ENCODE measurements at regions not wholly inside any gene's neighbourhood (a gene's known extent, or its start where the extent isn't known, plus 50 kb on each side); places are given as distances from the start of the nearest gene placed in this dataset.

DNA sequence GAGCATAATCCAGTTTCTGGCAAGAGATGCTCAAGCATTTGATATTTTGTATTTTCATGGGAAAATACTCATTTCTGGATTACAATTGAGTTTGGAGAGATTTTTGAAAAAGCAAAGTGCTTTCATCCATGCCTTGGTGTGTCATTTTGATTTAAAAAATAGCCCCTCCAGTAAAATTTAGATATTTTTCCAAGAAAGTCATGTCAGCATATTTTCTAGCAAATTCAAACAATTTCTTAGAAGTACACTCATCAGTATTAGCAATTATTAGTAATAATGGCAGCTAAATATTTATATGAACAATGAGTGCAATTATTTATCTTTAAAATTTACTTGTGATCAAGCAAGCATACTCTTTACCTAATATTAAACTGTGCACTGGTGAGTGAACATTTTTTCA lies 102.2 kb upstream of the TMEM161B start:
- H3K27ac ChIP-seq = no peak overlapping the region
- ATAC-seq = no peak
- intact Hi-C loops (cut with DNase I) = no loop called here
- TF ChIP-seq, protein P1, sequence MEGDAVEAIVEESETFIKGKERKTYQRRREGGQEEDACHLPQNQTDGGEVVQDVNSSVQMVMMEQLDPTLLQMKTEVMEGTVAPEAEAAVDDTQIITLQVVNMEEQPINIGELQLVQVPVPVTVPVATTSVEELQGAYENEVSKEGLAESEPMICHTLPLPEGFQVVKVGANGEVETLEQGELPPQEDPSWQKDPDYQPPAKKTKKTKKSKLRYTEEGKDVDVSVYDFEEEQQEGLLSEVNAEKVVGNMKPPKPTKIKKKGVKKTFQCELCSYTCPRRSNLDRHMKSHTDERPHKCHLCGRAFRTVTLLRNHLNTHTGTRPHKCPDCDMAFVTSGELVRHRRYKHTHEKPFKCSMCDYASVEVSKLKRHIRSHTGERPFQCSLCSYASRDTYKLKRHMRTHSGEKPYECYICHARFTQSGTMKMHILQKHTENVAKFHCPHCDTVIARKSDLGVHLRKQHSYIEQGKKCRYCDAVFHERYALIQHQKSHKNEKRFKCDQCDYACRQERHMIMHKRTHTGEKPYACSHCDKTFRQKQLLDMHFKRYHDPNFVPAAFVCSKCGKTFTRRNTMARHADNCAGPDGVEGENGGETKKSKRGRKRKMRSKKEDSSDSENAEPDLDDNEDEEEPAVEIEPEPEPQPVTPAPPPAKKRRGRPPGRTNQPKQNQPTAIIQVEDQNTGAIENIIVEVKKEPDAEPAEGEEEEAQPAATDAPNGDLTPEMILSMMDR (IDR thresholded peaks at IDR 0.05) = no peak
- no peak for TF ChIP-seq POLR2A (IDR thresholded peaks at IDR 0.05)
- no peaks in the 10 kb centered on the region for H3K27me3 ChIP-seq
- no peaks in the 10 kb centered on the region for H3K36me3 ChIP-seq
- peaks cover 0 to 6% (median 0%) of the 10 kb centered on the region in 12 donors for H3K9me3 ChIP-seq
- no peak overlapping the region for H3K4me3 ChIP-seq
- DNase-seq = no peak
- no peaks in the 10 kb centered on the region for H3K4me1 ChIP-seq

DNA sequence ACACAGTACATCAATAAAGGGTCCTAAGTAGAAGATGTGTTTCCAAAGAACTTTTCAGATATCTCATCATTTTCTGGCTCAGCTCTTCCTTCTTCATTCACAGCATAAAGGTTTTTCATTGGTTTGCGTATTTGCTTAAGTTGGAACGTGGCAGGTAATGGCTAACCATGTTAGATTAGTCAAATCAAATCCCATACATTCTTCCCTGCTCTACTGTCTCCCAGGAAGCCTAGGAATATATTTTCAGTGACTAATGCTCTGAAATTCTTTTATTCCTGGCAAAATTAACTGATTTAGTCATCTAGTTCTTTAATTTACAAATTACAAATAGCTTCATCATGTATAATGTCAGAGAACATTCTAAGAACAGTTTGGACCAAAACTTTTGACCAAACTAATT lies 99.6 kb upstream of the TMEM161B start:
- no peak for ATAC-seq
- intact Hi-C loops (cut with DNase I) = no loop called here
- no peaks in the 10 kb centered on the region for H3K9me3 ChIP-seq
- H3K36me3 ChIP-seq = no peaks in the 10 kb centered on the region
- 93 to 97% (median 96%) methylated on average over 2 of the region's 2 CpGs for WGBS, 4 donors
- no peaks in the 10 kb centered on the region for H3K4me1 ChIP-seq
- H3K27me3 ChIP-seq = no peaks in the 10 kb centered on the region
- no peak overlapping the region for H3K27ac ChIP-seq
- DNase-seq = no peak
- no peak for TF ChIP-seq POLR2A (IDR thresholded peaks at IDR 0.05)
- TF ChIP-seq, protein P1 (IDR thresholded peaks at IDR 0.05) = no peak
- H3K4me3 ChIP-seq = no peak overlapping the region

DNA sequence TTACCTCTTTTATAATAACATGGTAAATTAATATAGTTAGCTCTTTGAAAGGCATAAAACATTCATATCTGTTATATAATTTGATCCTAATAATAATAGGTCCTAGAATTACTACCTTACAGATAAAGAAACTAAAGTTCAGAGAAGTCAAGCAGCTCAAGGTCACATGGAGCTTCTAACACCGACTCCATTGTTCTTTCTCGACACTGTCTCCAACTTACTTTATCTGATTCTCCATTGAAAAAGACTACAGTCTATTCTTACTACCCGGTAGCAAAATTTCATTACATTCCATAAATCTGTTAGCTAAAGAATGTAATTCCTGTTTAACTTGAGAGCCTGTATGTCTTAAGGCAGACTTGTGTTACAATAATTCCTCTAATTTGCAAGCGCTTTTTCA lies 96.3 kb upstream of the TMEM161B start:
- no peaks in the 10 kb centered on the region for H3K4me1 ChIP-seq
- TF ChIP-seq, protein P1 (IDR thresholded peaks at IDR 0.05) = no peak
- TF ChIP-seq POLR2A (IDR thresholded peaks at IDR 0.05) = no peak
- DNase-seq = no peak
- intact Hi-C loops (cut with DNase I) = no loop called here
- 75 to 78% (median 77%) methylated on average over 4 of the region's 4 CpGs for WGBS, 4 donors
- H3K4me3 ChIP-seq = no peak overlapping the region
- H3K27me3 ChIP-seq = no peaks in the 10 kb centered on the region
- H3K36me3 ChIP-seq = no peaks in the 10 kb centered on the region
- H3K27ac ChIP-seq = no peak overlapping the region
- no peak for ATAC-seq
- no peaks in the 10 kb centered on the region for H3K9me3 ChIP-seq

DNA sequence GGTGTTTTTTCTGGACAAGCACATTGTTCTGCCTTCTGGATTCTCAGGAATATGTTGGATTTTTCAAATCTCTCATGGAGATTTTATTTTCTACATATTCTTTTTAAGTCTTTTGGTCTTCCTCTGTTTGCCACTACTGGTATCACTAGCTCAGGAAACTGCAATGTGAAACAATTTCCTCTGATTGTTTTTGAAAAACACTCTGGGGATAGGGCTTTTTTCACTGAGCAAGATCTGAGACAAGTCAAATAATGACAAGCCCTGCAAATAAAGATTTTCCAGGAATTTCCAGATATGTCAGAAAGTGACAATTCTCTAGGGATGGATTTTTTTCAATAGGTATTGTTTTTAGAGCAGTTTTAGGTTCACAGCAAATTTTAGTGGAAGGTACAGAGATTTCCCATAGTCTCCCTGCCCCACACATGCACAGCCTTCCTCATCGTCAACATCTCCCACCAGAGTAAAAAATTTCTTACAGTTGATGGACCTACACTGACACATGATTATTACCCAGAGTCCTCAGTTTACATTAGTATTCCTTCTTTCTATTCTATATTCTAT lies 86.9 kb upstream of the TMEM161B start:
- Histone ChIP-seq H3K9me3 (peaks cover 0 to 45% (median 0%) of the 10 kb centered on the region in 12 donors), H3K27me3 (no peaks in the 10 kb centered on the region), H3K27ac (peak overlapping the region in 4 of 12 donors; percentile 11 to 42 (median 30)), H3K36me3 (no peaks in the 10 kb centered on the region), H3K4me3 (no peak overlapping the region), H3K4me1 (peaks cover 0 to 7% (median 0%) of the 10 kb centered on the region in 12 donors)
- ATAC-seq (peak in 1 of 4 donors; percentile 52), DNase-seq (no peak)
- intact Hi-C loops (cut with DNase I) = no loop called here
- TF ChIP-seq, protein P1 (IDR thresholded peaks at IDR 0.05) = no peak
- TF ChIP-seq POLR2A (IDR thresholded peaks at IDR 0.05) = no peak
- WGBS, 4 donors = 61 to 85% (median 67%) methylated on average over 1 of the region's 1 CpG
